ENCODE measurements at regions not wholly inside any gene's neighbourhood (a gene's known extent, or its start where the extent isn't known, plus 50 kb on each side); places are given as distances from the start of the nearest gene placed in this dataset.
A peak's percentile ranks its signal among the peaks of the same experiment; 100 is the strongest.

GRCh38 chr1:182147136-182147820 is 85.8 kb upstream of the ZNF648 start:
- DNase-seq (ENCODE audit: low spot score) (no peak), ATAC-seq (ENCODE audit: insufficient number of reproducible peaks, low FRiP score, low read depth) (no peak)
- Histone ChIP-seq H3K27me3 (replicated peaks; ENCODE audit: insufficient read depth) (no peaks in the 10 kb centered on the region), H3K36me3 (no peaks in the 10 kb centered on the region), H3K4me3 (no peak overlapping the region), H3K4me1 (ENCODE audit: control insufficient read depth in 1 of 2, low read depth in 2 of 2) (peaks cover 20 to 25% of the 10 kb centered on the region in 2 donors), H3K9me3 (no peaks in the 10 kb centered on the region), H3K27ac (no peak overlapping the region)
- TF ChIP-seq CTCF (IDR thresholded peaks at IDR 0.05): no peak

GRCh38 chr1:182146286-182146685 is 84.8 kb upstream of the ZNF648 start:
- no peak overlapping the region for H3K4me3 ChIP-seq
- H3K27me3 ChIP-seq (replicated peaks; ENCODE audit: insufficient read depth): no peaks in the 10 kb centered on the region
- no peak for TF ChIP-seq CTCF (IDR thresholded peaks at IDR 0.05)
- H3K4me1 ChIP-seq (ENCODE audit: control insufficient read depth in 1 of 2, low read depth in 2 of 2): peaks cover 20 to 25% of the 10 kb centered on the region in 2 donors
- no peaks in the 10 kb centered on the region for H3K9me3 ChIP-seq
- ATAC-seq (ENCODE audit: insufficient number of reproducible peaks, low FRiP score, low read depth) (no peak), DNase-seq (ENCODE audit: low spot score) (no peak)
- no peaks in the 10 kb centered on the region for H3K36me3 ChIP-seq
- no peak overlapping the region for H3K27ac ChIP-seq

- Histone ChIP-seq H3K36me3 (no peaks in the 10 kb centered on the region), H3K4me1 (ENCODE audit: control insufficient read depth in 1 of 2, low read depth in 2 of 2) (peaks cover 20 to 25% of the 10 kb centered on the region in 2 donors), H3K9me3 (no peaks in the 10 kb centered on the region), H3K27me3 (replicated peaks; ENCODE audit: insufficient read depth) (no peaks in the 10 kb centered on the region), H3K27ac (peak overlapping the region; percentile 80 to 86), H3K4me3 (no peak overlapping the region)
- no peak for TF ChIP-seq CTCF (IDR thresholded peaks at IDR 0.05)
- ATAC-seq (ENCODE audit: insufficient number of reproducible peaks, low FRiP score, low read depth) (no peak), DNase-seq (ENCODE audit: low spot score) (no peak)
These were observed 83.9 kb upstream of the ZNF648 start for GRCh38 chr1:182145441-182145840.

- DNase-seq (ENCODE audit: low spot score) (no peak), ATAC-seq (ENCODE audit: insufficient number of reproducible peaks, low FRiP score, low read depth) (no peak)
- no peaks in the 10 kb centered on the region for H3K36me3 ChIP-seq
- H3K27ac ChIP-seq: peak overlapping the region; percentile 80 to 86
- H3K9me3 ChIP-seq: no peaks in the 10 kb centered on the region
- H3K4me1 ChIP-seq (ENCODE audit: control insufficient read depth in 1 of 2, low read depth in 2 of 2): peaks cover 20 to 25% of the 10 kb centered on the region in 2 donors
- no peak for TF ChIP-seq CTCF (IDR thresholded peaks at IDR 0.05)
- no peak overlapping the region for H3K4me3 ChIP-seq
- H3K27me3 ChIP-seq (replicated peaks; ENCODE audit: insufficient read depth): no peaks in the 10 kb centered on the region
These were observed 83.1 kb upstream of the ZNF648 start for GRCh38 chr1:182144646-182145030.

GRCh38 chr1:182143825-182144645 is 82.5 kb upstream of the ZNF648 start:
- no peak overlapping the region for H3K4me3 ChIP-seq

More at GRCh38 chr1:182143825-182144645, 82.5 kb upstream of the ZNF648 start:
- ATAC-seq (ENCODE audit: insufficient number of reproducible peaks, low FRiP score, low read depth) (peak; percentile 56), DNase-seq (ENCODE audit: low spot score) (peak; percentile 69)
- TF ChIP-seq CTCF (IDR thresholded peaks at IDR 0.05): no peak
- Histone ChIP-seq H3K27ac (peak overlapping the region; percentile 80 to 86), H3K27me3 (replicated peaks; ENCODE audit: insufficient read depth) (no peaks in the 10 kb centered on the region), H3K4me1 (ENCODE audit: control insufficient read depth in 1 of 2, low read depth in 2 of 2) (peaks cover 20 to 25% of the 10 kb centered on the region in 2 donors), H3K36me3 (no peaks in the 10 kb centered on the region), H3K9me3 (no peaks in the 10 kb centered on the region)
